ENCODE measurements at regions not wholly inside any gene's neighbourhood (a gene's known extent, or its start where the extent isn't known, plus 50 kb on each side); places are given as distances from the start of the nearest gene placed in this dataset.

- TF ChIP-seq, protein P1, sequence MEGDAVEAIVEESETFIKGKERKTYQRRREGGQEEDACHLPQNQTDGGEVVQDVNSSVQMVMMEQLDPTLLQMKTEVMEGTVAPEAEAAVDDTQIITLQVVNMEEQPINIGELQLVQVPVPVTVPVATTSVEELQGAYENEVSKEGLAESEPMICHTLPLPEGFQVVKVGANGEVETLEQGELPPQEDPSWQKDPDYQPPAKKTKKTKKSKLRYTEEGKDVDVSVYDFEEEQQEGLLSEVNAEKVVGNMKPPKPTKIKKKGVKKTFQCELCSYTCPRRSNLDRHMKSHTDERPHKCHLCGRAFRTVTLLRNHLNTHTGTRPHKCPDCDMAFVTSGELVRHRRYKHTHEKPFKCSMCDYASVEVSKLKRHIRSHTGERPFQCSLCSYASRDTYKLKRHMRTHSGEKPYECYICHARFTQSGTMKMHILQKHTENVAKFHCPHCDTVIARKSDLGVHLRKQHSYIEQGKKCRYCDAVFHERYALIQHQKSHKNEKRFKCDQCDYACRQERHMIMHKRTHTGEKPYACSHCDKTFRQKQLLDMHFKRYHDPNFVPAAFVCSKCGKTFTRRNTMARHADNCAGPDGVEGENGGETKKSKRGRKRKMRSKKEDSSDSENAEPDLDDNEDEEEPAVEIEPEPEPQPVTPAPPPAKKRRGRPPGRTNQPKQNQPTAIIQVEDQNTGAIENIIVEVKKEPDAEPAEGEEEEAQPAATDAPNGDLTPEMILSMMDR (IDR thresholded peaks at IDR 0.05): no peak
- TF ChIP-seq POLR2A (IDR thresholded peaks at IDR 0.05) (no peak), POLR2AphosphoS5 (IDR thresholded peaks at IDR 0.05) (no peak)
Observed at GRCh38 chrY:7825874-7826273, 914.3 kb upstream of the AMELY start.

Data from breast epithelium (tissue), 3 donors.